Endothelial cell of umbilical vein (primary cell): ENCODE measurements at regions not wholly inside any gene's neighbourhood (a gene's known extent, or its start where the extent isn't known, plus 50 kb on each side); places are given as distances from the start of the nearest gene placed in this dataset.

Experiments
- BruUV-seq: library from RNA; stranded (reverse); fragments of 400-500 nt; replicated peaks from 2 replicates; lab custom pipeline; 2021; lab: Mats Ljungman, UMichigan
- CTCF ChIA-PET: fragments of 300-600, 350-600 bp; sonication (Branson Sonifier 250); formaldehyde crosslinking; loops from one replicate; lab custom pipeline; 2021; ENCODE audit warnings: antibody characterized with exemption, inconsistent platforms; lab: Charles Lee
- POLR2A ChIA-PET: fragments of 300-600, 350-600 bp; sonication (Branson Sonifier 250); formaldehyde crosslinking; loops from one replicate; lab custom pipeline; 2021; ENCODE audit warnings: antibody characterized with exemption, inconsistent platforms; lab: Charles Lee
- DNase-seq: peaks from one replicate; pipeline ENCODE4 v3.0.0-alpha.2; 2011; ENCODE audit warnings: low read depth, low spot score
- FAIRE-seq: peaks from 2 replicates; lab custom pipeline; 2011; peaks lifted over from hg19 to GRCh38; lab: Jason Lieb, UNC
- H2AFZ ChIP-seq: 2 replicates; pipeline ENCODE4 v1.6.0; 2012; ENCODE audit warnings: low read depth, low read length, control low read depth, inconsistent platforms
- H3K27ac ChIP-seq: 2 replicates; pipeline ENCODE4 v1.5.1; 2011; ENCODE audit warnings: low read depth, mild to moderate bottlenecking, control low read depth, low read length, moderate library complexity; ENCODE audit not compliant: insufficient read depth
- H3K27me3 ChIP-seq, 2 experiments: 2 replicates each; pipeline versions ENCODE4 v1.6.0 to v1.6.1; 2011; ENCODE audit warnings: low read length in 2 of 2, mixed read lengths in 1 of 2; ENCODE audit not compliant: control insufficient read depth in 2 of 2, insufficient read depth in 2 of 2
- H3K36me3 ChIP-seq, 2 experiments: 2 replicates in 1 of 2; 3 replicates in 1 of 2; pipeline ENCODE4 v1.5.1; 2011; ENCODE audit warnings: low read length in 2 of 2, mild to moderate bottlenecking in 1 of 2, moderate library complexity in 1 of 2; ENCODE audit not compliant: control insufficient read depth in 2 of 2, insufficient read depth in 2 of 2; ENCODE audit errors: extremely low read depth in 1 of 2
- H3K4me1 ChIP-seq: 3 replicates; pipeline ENCODE4 v1.5.1; 2011; ENCODE audit warnings: mild to moderate bottlenecking, low read length; ENCODE audit not compliant: control insufficient read depth, insufficient read depth; ENCODE audit errors: extremely low read depth
- H3K4me2 ChIP-seq: 2 replicates; pipeline ENCODE4 v1.6.1; 2011; ENCODE audit warnings: low read length, control low read depth, mixed read lengths; ENCODE audit not compliant: insufficient read depth
- H3K4me3 ChIP-seq, 3 experiments: fragments of 200-600 bp in 1 of 3; sonication (generic), shearing (Covaris generic) in 1 of 3; replicated peaks in 1 of 3; 2 replicates each; pipeline ENCODE4 v1.5.1; 2011 to 2016; ENCODE audit warnings: control low read depth in 3 of 3, low read length in 3 of 3, mild to moderate bottlenecking in 2 of 3, inconsistent platforms in 1 of 3, low read depth in 1 of 3, moderate library complexity in 1 of 3; ENCODE audit not compliant: insufficient read depth in 1 of 3
- H3K79me2 ChIP-seq: 2 replicates; pipeline ENCODE4 v1.6.0; 2012; ENCODE audit warnings: low read length, inconsistent platforms; ENCODE audit not compliant: control insufficient read depth, insufficient read depth
- H3K9ac ChIP-seq: replicated peaks from 2 replicates; pipeline ENCODE3; 2011; ENCODE audit warnings: low read length, control low read depth; ENCODE audit not compliant: insufficient read depth; ENCODE audit errors: extremely low read depth
- H3K9me1 ChIP-seq: replicated peaks from 3 replicates; pipeline ENCODE4 v1.6.0; 2011; ENCODE audit warnings: mild to moderate bottlenecking, low read length; ENCODE audit not compliant: control insufficient read depth, insufficient read depth; ENCODE audit errors: extremely low read depth
- H3K9me3 ChIP-seq: replicated peaks from 2 replicates; pipeline ENCODE4 v1.5.1; 2012; ENCODE audit warnings: low read length, inconsistent platforms; ENCODE audit not compliant: control insufficient read depth, insufficient read depth
- H4K20me1 ChIP-seq: replicated peaks from 2 replicates; pipeline ENCODE3; 2011; ENCODE audit warnings: mild to moderate bottlenecking, low read length; ENCODE audit not compliant: control insufficient read depth, insufficient read depth; ENCODE audit errors: extremely low read depth
- CTCF ChIP-seq, 2 donors: IDR thresholded peaks; 1 replicate in 1 of 2; 2 replicates in 1 of 2; pipeline ENCODE4 v1.5.1; 2011; ENCODE audit warnings: low read length in 2 of 2, mild to moderate bottlenecking in 2 of 2, moderate library complexity in 2 of 2, control low read depth in 1 of 2, inconsistent platforms in 1 of 2, low read depth in 1 of 2; ENCODE audit not compliant: insufficient read depth in 1 of 2; ENCODE audit errors: extremely low read depth in 1 of 2
- EZH2 ChIP-seq: IDR thresholded peaks from 2 replicates; pipeline ENCODE4 v1.6.1; 2012; ENCODE audit warnings: borderline replicate concordance, low read depth, mild to moderate bottlenecking, moderate library complexity, low read length, inconsistent platforms; ENCODE audit not compliant: severe bottlenecking
- FOS ChIP-seq: IDR thresholded peaks from 2 replicates; pipeline ENCODE4 v1.6.1; 2011; ENCODE audit warnings: mild to moderate bottlenecking, low read length, moderate library complexity, borderline replicate concordance; ENCODE audit not compliant: insufficient read depth
- GATA2 ChIP-seq: IDR thresholded peaks from 2 replicates; pipeline ENCODE4 v1.7.0; 2011; ENCODE audit warnings: low read depth, mild to moderate bottlenecking, moderate library complexity, mixed read lengths, low read length; ENCODE audit not compliant: insufficient read length, insufficient read depth
- JUN ChIP-seq: IDR thresholded peaks from 2 replicates; pipeline ENCODE4 v1.6.1; 2011; ENCODE audit warnings: borderline replicate concordance, low read depth; ENCODE audit not compliant: insufficient read length, insufficient read depth
- MAX ChIP-seq: IDR thresholded peaks from 2 replicates; pipeline ENCODE4 v1.6.1; 2011; ENCODE audit not compliant: insufficient read depth, insufficient read length
- MYC ChIP-seq: IDR thresholded peaks from one replicate; pipeline ENCODE4 v1.6.1; 2011; ENCODE audit warnings: mild to moderate bottlenecking, low read depth, low read length
- POLR2A ChIP-seq: IDR thresholded peaks from 2 replicates; pipeline ENCODE4 v1.6.1; 2012; ENCODE audit warnings: low read depth, mild to moderate bottlenecking, control low read depth, low read length
- POLR2AphosphoS5 ChIP-seq: IDR thresholded peaks from 2 replicates; pipeline ENCODE4 v1.6.1; 2012; ENCODE audit warnings: low read depth, mild to moderate bottlenecking, control low read depth, low read length, moderate library complexity; ENCODE audit not compliant: insufficient read depth
- dilution Hi-C: fragments of 300-500 bp; cut with MboI; formaldehyde crosslinking; loops from one replicate; pipeline ENCODE4 v1.15.0; 2019; ENCODE audit warnings: low sequenced_read_pairs; ENCODE audit not compliant: extremely low pct_ligation_motif_present
- intact Hi-C: fragments of 100-400 bp; cut with micrococcal nuclease; formaldehyde crosslinking; loops from one replicate; pipeline ENCODE4 v1.10.0; 2022

- no peaks in the 10 kb centered on the region for H3K9me1 ChIP-seq
- H3K27ac ChIP-seq = no peak overlapping the region
- no peak overlapping the region for H3K4me2 ChIP-seq
- H3K36me3 ChIP-seq = no peaks in the 10 kb centered on the region
- no peak overlapping the region for H2AFZ ChIP-seq
- H3K27me3 ChIP-seq = no peaks in the 10 kb centered on the region
- dilution Hi-C loops (no loop called here), intact Hi-C loops (no loop called here)
- no peaks in the 10 kb centered on the region for H4K20me1 ChIP-seq
- BruUV-seq = no TSS peak
- ChIA-PET CTCF (no interaction called here), POLR2A (no interaction called here)
- DNase-seq = no peak
- no peaks in the 10 kb centered on the region for H3K9me3 ChIP-seq
- no peak overlapping the region for H3K4me3 ChIP-seq
- no peak for FAIRE-seq
- H3K4me1 ChIP-seq = no peaks in the 10 kb centered on the region
- TF ChIP-seq GATA2 (no peak), MAX (no peak)
- H3K79me2 ChIP-seq = no peaks in the 10 kb centered on the region
- H3K9ac ChIP-seq = no peak overlapping the region
Observed at GRCh38 chrX:43277879-43278278, 378.2 kb upstream of the MAOA start.

- FAIRE-seq = no peak
Observed at GRCh38 chrX:43278440-43278839, 377.7 kb upstream of the MAOA start.

More at GRCh38 chrX:43278440-43278839, 377.7 kb upstream of the MAOA start:
- intact Hi-C loops (no loop called here), dilution Hi-C loops (no loop called here)
- Histone ChIP-seq H3K27me3 (no peaks in the 10 kb centered on the region), H3K27ac (no peak overlapping the region), H4K20me1 (no peaks in the 10 kb centered on the region), H2AFZ (no peak overlapping the region), H3K4me3 (no peak overlapping the region), H3K79me2 (no peaks in the 10 kb centered on the region), H3K36me3 (no peaks in the 10 kb centered on the region), H3K4me2 (no peak overlapping the region), H3K9ac (no peak overlapping the region), H3K4me1 (no peaks in the 10 kb centered on the region), H3K9me1 (no peaks in the 10 kb centered on the region), H3K9me3 (no peaks in the 10 kb centered on the region)
- no peak for DNase-seq
- BruUV-seq = no TSS peak
- ChIA-PET CTCF (no interaction called here), POLR2A (no interaction called here)
- TF ChIP-seq MYC = no peak
- no peak for TF ChIP-seq POLR2AphosphoS5
- TF ChIP-seq CTCF (IDR thresholded peaks at IDR 0.05; ENCODE audit: extremely low read depth in 1 of 2, insufficient read depth in 1 of 2, low read depth in 1 of 2, low read length in 2 of 2) = no peak
- no peak for TF ChIP-seq FOS
- TF ChIP-seq EZH2 = no peak
- TF ChIP-seq MAX = no peak
- no peak for TF ChIP-seq JUN
- no peak for TF ChIP-seq GATA2
- TF ChIP-seq POLR2A = no peak
